ENCODE measurements at regions not wholly inside any gene's neighbourhood (a gene's known extent, or its start where the extent isn't known, plus 50 kb on each side); places are given as distances from the start of the nearest gene placed in this dataset.

DNA sequence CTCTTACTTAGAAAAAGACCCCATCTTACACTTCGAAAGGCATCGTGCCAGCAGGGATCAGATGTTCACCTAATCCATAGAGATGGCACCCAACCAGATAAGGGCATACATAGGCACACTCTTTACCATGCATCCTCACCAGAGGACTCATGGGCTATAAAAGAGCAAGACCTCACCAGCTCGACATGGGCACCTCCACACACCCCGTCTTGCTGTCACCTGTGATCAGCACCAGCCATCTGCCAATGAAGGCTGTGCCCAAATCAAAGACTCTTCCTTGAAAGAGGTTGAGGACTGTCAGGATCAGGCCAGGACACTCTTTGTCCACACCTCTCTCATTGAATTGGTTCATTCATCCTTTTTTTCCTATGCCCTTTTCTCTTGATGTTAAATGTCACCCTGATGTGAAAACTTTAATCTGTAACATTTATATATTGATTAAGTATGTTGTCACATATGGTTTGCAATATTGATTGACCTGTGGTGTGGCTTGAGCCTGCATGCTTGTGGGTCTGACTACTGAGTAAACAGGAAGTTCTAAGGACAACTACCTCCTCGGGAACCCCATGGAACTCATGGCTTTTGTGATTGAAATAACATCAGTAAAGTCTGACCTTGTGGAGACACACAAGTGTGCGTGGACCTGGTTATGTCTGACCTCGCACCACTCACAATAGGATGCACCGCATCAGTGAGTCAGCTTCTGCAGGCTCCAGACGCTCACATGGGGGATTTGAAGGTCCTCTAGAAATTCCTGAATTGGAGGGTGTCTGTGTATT lies 75.5 kb downstream of the HTR5A start:
- Histone ChIP-seq H3K79me2 (replicated peaks; ENCODE audit: insufficient read depth) (no peaks in the 10 kb centered on the region), H2AFZ (no peak overlapping the region), H3K36me3 (ENCODE audit: insufficient read depth) (no peaks in the 10 kb centered on the region), H3K4me2 (no peak overlapping the region), H3K4me3 (no peak overlapping the region), H3K9me2 (ENCODE audit: insufficient read depth) (no peaks in the 10 kb centered on the region), H3F3A (replicated peaks; ENCODE audit: low read depth) (no peaks in the 10 kb centered on the region), H3K27ac (ENCODE audit: low read depth) (no peak overlapping the region), H3K27me3 (ENCODE audit: insufficient read depth) (no peaks in the 10 kb centered on the region), H4K20me1 (replicated peaks; ENCODE audit: insufficient read depth) (no peaks in the 10 kb centered on the region), H3K4me1 (ENCODE audit: insufficient read depth) (no peaks in the 10 kb centered on the region)
- Mint-ChIP-seq H3K9me3 (peaks cover 11% of the 10 kb centered on the region; the same call in 2 of the 3 replicates), H3K4me1 (peaks cover 5% of the 10 kb centered on the region; the same call in 2 of the 3 replicates), H3K4me3 (no peak overlapping the region), H3K27me3 (ENCODE audit: insufficient read depth, low read depth, poor library complexity) (peaks cover 8% of the 10 kb centered on the region), H3K36me3 (ENCODE audit: low read depth) (peaks cover 6% of the 10 kb centered on the region), H3K27ac (no peak overlapping the region)
- ATAC-seq (no peak), DNase-seq (ENCODE audit: low spot score) (no peak)
- no peak for TF ChIP-seq NANOG (IDR thresholded peaks at IDR 0.05; ENCODE audit: borderline replicate concordance)
- TF ChIP-seq ZNF114 (CRISPR knock-in tag; IDR thresholded peaks at IDR 0.05): no peak
- TF ChIP-seq STAT1 (IDR thresholded peaks at IDR 0.05; ENCODE audit: unreplicated experiment): no peak
- TF ChIP-seq REST (IDR thresholded peaks at IDR 0.05; ENCODE audit: unreplicated experiment): no peak
- TF ChIP-seq CREB1 (CRISPR knock-in tag; IDR thresholded peaks at IDR 0.05; ENCODE audit: low read depth): no peak
- TF ChIP-seq ETS1 (IDR thresholded peaks at IDR 0.05): no peak
- TF ChIP-seq EZH2phosphoT487 (IDR thresholded peaks at IDR 0.05; ENCODE audit: unreplicated experiment): no peak
- no peak for TF ChIP-seq ZNF331 (CRISPR knock-in tag; IDR thresholded peaks at IDR 0.05; ENCODE audit: low read depth)
- no peak for TF ChIP-seq CTCF (conservative IDR thresholded peaks at IDR 0.05; ENCODE audit: low read depth in 2 of 2)
- TF ChIP-seq EZH2 (IDR thresholded peaks at IDR 0.05; ENCODE audit: low read depth, unreplicated experiment): no peak
- TF ChIP-seq, protein P1, sequence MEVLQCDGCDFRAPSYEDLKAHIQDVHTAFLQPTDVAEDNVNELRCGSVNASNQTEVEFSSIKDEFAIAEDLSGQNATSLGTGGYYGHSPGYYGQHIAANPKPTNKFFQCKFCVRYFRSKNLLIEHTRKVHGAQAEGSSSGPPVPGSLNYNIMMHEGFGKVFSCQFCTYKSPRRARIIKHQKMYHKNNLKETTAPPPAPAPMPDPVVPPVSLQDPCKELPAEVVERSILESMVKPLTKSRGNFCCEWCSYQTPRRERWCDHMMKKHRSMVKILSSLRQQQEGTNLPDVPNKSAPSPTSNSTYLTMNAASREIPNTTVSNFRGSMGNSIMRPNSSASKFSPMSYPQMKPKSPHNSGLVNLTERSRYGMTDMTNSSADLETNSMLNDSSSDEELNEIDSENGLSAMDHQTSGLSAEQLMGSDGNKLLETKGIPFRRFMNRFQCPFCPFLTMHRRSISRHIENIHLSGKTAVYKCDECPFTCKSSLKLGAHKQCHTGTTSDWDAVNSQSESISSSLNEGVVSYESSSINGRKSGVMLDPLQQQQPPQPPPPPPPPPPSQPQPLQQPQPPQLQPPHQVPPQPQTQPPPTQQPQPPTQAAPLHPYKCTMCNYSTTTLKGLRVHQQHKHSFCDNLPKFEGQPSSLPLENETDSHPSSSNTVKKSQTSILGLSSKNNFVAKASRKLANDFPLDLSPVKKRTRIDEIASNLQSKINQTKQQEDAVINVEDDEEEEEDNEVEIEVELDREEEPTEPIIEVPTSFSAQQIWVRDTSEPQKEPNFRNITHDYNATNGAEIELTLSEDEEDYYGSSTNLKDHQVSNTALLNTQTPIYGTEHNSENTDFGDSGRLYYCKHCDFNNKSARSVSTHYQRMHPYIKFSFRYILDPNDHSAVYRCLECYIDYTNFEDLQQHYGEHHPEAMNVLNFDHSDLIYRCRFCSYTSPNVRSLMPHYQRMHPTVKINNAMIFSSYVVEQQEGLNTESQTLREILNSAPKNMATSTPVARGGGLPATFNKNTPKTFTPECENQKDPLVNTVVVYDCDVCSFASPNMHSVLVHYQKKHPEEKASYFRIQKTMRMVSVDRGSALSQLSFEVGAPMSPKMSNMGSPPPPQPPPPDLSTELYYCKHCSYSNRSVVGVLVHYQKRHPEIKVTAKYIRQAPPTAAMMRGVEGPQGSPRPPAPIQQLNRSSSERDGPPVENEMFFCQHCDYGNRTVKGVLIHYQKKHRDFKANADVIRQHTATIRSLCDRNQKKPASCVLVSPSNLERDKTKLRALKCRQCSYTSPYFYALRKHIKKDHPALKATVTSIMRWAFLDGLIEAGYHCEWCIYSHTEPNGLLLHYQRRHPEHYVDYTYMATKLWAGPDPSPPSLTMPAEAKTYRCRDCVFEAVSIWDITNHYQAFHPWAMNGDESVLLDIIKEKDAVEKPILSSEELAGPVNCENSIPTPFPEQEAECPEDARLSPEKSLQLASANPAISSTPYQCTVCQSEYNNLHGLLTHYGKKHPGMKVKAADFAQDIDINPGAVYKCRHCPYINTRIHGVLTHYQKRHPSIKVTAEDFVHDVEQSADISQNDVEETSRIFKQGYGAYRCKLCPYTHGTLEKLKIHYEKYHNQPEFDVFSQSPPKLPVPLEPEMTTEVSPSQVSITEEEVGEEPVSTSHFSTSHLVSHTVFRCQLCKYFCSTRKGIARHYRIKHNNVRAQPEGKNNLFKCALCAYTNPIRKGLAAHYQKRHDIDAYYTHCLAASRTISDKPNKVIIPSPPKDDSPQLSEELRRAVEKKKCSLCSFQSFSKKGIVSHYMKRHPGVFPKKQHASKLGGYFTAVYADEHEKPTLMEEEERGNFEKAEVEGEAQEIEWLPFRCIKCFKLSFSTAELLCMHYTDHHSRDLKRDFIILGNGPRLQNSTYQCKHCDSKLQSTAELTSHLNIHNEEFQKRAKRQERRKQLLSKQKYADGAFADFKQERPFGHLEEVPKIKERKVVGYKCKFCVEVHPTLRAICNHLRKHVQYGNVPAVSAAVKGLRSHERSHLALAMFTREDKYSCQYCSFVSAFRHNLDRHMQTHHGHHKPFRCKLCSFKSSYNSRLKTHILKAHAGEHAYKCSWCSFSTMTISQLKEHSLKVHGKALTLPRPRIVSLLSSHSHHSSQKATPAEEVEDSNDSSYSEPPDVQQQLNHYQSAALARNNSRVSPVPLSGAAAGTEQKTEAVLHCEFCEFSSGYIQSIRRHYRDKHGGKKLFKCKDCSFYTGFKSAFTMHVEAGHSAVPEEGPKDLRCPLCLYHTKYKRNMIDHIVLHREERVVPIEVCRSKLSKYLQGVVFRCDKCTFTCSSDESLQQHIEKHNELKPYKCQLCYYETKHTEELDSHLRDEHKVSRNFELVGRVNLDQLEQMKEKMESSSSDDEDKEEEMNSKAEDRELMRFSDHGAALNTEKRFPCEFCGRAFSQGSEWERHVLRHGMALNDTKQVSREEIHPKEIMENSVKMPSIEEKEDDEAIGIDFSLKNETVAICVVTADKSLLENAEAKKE (CRISPR knock-in tag; IDR thresholded peaks at IDR 0.05): no peak
- no peak for TF ChIP-seq POLR2AphosphoS5 (IDR thresholded peaks at IDR 0.05; ENCODE audit: low read depth)
- no peak for TF ChIP-seq JUNB (IDR thresholded peaks at IDR 0.05; ENCODE audit: unreplicated experiment)

Measured in GM23338 (cell line).